ENCODE measurements at regions not wholly inside any gene's neighbourhood (a gene's known extent, or its start where the extent isn't known, plus 50 kb on each side); places are given as distances from the start of the nearest gene placed in this dataset.

DNA sequence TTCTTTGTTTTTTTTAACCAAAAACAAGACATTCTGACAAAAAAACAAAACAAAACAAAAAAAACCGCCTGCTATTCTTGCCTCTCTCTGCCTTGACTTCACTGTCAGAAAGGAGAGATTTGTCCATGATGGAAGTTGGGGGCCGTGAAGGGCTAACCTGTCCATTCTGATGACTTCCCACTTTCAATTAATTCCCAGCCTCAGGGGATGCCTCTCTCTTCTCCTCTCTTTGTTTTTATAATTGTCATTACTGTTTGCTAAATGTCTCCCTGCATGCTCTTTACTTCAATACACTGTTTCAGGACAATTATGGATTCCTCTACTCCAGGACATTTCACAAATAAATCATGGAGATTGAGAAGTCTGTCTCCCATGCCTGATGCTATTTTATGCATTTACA is 130.5 kb upstream of the CNR1 start:
- ChIA-PET POLR2A (no interaction called here), CTCF (ENCODE audit: low intra/inter-chr PET ratio, low total read pairs) (no interaction called here)
- in situ Hi-C loops (cut with HindIII; ENCODE audit: extremely low pct_ligation_motif_present, low pct_unique_long_range_greater_than_20kb) (no loop called here), intact Hi-C loops (cut with micrococcal nuclease; ENCODE audit: unreplicated experiment) (no loop called here)
- TF ChIP-seq, protein P1, sequence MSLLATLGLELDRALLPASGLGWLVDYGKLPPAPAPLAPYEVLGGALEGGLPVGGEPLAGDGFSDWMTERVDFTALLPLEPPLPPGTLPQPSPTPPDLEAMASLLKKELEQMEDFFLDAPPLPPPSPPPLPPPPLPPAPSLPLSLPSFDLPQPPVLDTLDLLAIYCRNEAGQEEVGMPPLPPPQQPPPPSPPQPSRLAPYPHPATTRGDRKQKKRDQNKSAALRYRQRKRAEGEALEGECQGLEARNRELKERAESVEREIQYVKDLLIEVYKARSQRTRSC (CRISPR knock-in tag; IDR thresholded peaks at IDR 0.05; ENCODE audit: low read depth) = no peak
- TF ChIP-seq NFKB2 (CRISPR knock-in tag; IDR thresholded peaks at IDR 0.05; ENCODE audit: borderline replicate concordance) (no peak), ZFP36L1 (CRISPR knock-in tag; IDR thresholded peaks at IDR 0.05) (no peak)
- no peak for ATAC-seq
- no TSS peak for BruUV-seq (replicated peaks)
- Histone ChIP-seq H3K27me3 (ENCODE audit: control insufficient read depth in 1 of 2, insufficient read depth in 2 of 2, low read length in 2 of 2) (no peaks in the 10 kb centered on the region), H3K79me2 (ENCODE audit: insufficient read depth, low read length) (no peaks in the 10 kb centered on the region), H2AFZ (ENCODE audit: low read length) (no peak overlapping the region), H3K4me1 (ENCODE audit: insufficient read depth, low read length) (0 out of 2 replicates have a peak, but pooled peaks cover under 1% of the 10 kb centered on the region), H4K20me1 (ENCODE audit: insufficient read depth, low read length) (no peaks in the 10 kb centered on the region), H3K36me3 (replicated peaks in 1 of 2; ENCODE audit: control insufficient read depth in 1 of 2, insufficient read depth in 2 of 2, low read length in 2 of 2) (no peaks in the 10 kb centered on the region), H3K4me2 (ENCODE audit: low read depth, low read length) (no peak overlapping the region), H3K9ac (ENCODE audit: insufficient read depth, low read depth, low read length) (no peak overlapping the region), H3K4me3 (replicated peaks in 1 of 3; ENCODE audit: insufficient read depth in 1 of 3, low read depth in 2 of 3, low read length in 3 of 3) (no peak overlapping the region), H3K9me3 (ENCODE audit: low read length) (no peaks in the 10 kb centered on the region), H3K27ac (ENCODE audit: extremely low read length, insufficient read depth, low read length) (no peak overlapping the region)
- no peak for FAIRE-seq
- WGBS (ENCODE audit: low lambda C conversion rate) = 4% methylated on average over 2 of the region's 2 CpGs
- DNase-seq (ENCODE audit: low spot score) = no peak

DNA sequence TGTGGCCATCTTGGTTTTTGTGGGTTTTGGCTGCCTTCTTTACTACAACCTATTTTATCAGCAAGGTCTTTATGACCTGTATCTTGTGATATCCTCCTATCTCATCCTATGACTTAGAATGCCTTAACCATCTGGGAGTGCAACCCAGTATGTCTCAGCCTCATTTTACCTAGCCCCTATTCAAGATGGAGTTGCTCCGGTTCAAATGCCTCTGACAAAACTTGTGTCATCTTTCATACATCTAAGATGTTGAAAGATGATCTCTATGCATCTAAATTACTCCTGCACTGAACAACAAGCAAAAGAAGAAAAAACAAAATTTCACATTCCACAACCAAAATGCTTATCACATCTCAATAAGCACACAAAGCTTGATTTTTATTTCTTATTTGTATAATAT is 129.5 kb upstream of the CNR1 start:
- H4K20me1 ChIP-seq (ENCODE audit: insufficient read depth, low read length) = no peaks in the 10 kb centered on the region
- no peaks in the 10 kb centered on the region for H3K79me2 ChIP-seq (ENCODE audit: insufficient read depth, low read length)
- FAIRE-seq (no peak), ATAC-seq (no peak), DNase-seq (ENCODE audit: low spot score) (no peak)
- no peak overlapping the region for H3K4me2 ChIP-seq (ENCODE audit: low read depth, low read length)
- no peak overlapping the region for H3K4me3 ChIP-seq (replicated peaks in 1 of 3; ENCODE audit: insufficient read depth in 1 of 3, low read depth in 2 of 3, low read length in 3 of 3)
- in situ Hi-C loops (cut with HindIII; ENCODE audit: extremely low pct_ligation_motif_present, low pct_unique_long_range_greater_than_20kb) (no loop called here), intact Hi-C loops (cut with micrococcal nuclease; ENCODE audit: unreplicated experiment) (no loop called here)
- H3K36me3 ChIP-seq (replicated peaks in 1 of 2; ENCODE audit: control insufficient read depth in 1 of 2, insufficient read depth in 2 of 2, low read length in 2 of 2) = no peaks in the 10 kb centered on the region
- no peaks in the 10 kb centered on the region for H3K4me1 ChIP-seq (ENCODE audit: insufficient read depth, low read length)
- H3K9me3 ChIP-seq (ENCODE audit: low read length) = no peaks in the 10 kb centered on the region
- 3% methylated on average over 1 of the region's 1 CpG for WGBS (ENCODE audit: low lambda C conversion rate)
- no TSS peak for BruUV-seq (replicated peaks)
- no peak overlapping the region for H3K9ac ChIP-seq (ENCODE audit: insufficient read depth, low read depth, low read length)
- ChIA-PET CTCF (ENCODE audit: low intra/inter-chr PET ratio, low total read pairs) (no interaction called here), POLR2A (no interaction called here)
- H2AFZ ChIP-seq (ENCODE audit: low read length) = no peak overlapping the region
- no peak overlapping the region for H3K27ac ChIP-seq (ENCODE audit: extremely low read length, insufficient read depth, low read length)
- H3K27me3 ChIP-seq (ENCODE audit: control insufficient read depth in 1 of 2, insufficient read depth in 2 of 2, low read length in 2 of 2) = no peaks in the 10 kb centered on the region
- TF ChIP-seq, protein P2, sequence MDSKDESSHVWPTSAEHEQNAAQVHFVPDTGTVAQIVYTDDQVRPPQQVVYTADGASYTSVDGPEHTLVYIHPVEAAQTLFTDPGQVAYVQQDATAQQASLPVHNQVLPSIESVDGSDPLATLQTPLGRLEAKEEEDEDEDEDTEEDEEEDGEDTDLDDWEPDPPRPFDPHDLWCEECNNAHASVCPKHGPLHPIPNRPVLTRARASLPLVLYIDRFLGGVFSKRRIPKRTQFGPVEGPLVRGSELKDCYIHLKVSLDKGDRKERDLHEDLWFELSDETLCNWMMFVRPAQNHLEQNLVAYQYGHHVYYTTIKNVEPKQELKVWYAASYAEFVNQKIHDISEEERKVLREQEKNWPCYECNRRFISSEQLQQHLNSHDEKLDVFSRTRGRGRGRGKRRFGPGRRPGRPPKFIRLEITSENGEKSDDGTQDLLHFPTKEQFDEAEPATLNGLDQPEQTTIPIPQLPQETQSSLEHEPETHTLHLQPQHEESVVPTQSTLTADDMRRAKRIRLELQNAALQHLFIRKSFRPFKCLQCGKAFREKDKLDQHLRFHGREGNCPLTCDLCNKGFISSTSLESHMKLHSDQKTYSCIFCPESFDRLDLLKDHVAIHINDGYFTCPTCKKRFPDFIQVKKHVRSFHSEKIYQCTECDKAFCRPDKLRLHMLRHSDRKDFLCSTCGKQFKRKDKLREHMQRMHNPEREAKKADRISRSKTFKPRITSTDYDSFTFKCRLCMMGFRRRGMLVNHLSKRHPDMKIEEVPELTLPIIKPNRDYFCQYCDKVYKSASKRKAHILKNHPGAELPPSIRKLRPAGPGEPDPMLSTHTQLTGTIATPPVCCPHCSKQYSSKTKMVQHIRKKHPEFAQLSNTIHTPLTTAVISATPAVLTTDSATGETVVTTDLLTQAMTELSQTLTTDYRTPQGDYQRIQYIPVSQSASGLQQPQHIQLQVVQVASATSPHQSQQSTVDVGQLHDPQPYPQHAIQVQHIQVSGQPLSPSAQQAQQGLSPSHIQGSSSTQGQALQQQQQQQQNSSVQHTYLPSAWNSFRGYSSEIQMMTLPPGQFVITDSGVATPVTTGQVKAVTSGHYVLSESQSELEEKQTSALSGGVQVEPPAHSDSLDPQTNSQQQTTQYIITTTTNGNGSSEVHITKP (CRISPR knock-in tag; IDR thresholded peaks at IDR 0.05; ENCODE audit: low read depth) = no peak
- TF ChIP-seq, protein P3, sequence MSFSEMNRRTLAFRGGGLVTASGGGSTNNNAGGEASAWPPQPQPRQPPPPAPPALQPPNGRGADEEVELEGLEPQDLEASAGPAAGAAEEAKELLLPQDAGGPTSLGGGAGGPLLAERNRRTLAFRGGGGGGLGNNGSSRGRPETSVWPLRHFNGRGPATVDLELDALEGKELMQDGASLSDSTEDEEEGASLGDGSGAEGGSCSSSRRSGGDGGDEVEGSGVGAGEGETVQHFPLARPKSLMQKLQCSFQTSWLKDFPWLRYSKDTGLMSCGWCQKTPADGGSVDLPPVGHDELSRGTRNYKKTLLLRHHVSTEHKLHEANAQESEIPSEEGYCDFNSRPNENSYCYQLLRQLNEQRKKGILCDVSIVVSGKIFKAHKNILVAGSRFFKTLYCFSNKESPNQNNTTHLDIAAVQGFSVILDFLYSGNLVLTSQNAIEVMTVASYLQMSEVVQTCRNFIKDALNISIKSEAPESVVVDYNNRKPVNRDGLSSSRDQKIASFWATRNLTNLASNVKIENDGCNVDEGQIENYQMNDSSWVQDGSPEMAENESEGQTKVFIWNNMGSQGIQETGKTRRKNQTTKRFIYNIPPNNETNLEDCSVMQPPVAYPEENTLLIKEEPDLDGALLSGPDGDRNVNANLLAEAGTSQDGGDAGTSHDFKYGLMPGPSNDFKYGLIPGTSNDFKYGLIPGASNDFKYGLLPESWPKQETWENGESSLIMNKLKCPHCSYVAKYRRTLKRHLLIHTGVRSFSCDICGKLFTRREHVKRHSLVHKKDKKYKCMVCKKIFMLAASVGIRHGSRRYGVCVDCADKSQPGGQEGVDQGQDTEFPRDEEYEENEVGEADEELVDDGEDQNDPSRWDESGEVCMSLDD (CRISPR knock-in tag; IDR thresholded peaks at IDR 0.05; ENCODE audit: borderline replicate concordance) = no peak
- TF ChIP-seq, protein P4, sequence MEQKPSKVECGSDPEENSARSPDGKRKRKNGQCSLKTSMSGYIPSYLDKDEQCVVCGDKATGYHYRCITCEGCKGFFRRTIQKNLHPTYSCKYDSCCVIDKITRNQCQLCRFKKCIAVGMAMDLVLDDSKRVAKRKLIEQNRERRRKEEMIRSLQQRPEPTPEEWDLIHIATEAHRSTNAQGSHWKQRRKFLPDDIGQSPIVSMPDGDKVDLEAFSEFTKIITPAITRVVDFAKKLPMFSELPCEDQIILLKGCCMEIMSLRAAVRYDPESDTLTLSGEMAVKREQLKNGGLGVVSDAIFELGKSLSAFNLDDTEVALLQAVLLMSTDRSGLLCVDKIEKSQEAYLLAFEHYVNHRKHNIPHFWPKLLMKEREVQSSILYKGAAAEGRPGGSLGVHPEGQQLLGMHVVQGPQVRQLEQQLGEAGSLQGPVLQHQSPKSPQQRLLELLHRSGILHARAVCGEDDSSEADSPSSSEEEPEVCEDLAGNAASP (CRISPR knock-in tag; IDR thresholded peaks at IDR 0.05; ENCODE audit: borderline replicate concordance) = no peak
- TF ChIP-seq ZFY (CRISPR knock-in tag; IDR thresholded peaks at IDR 0.05) (no peak), SIN3B (IDR thresholded peaks at IDR 0.05; ENCODE audit: low read length) (no peak), ZNF235 (CRISPR knock-in tag; IDR thresholded peaks at IDR 0.05; ENCODE audit: borderline replicate concordance) (no peak), NR2F2 (IDR thresholded peaks at IDR 0.05; ENCODE audit: borderline replicate concordance, low read depth) (no peak), FOXK2 (IDR thresholded peaks at IDR 0.05) (no peak)
